ENCODE measurements at regions not wholly inside any gene's neighbourhood (a gene's known extent, or its start where the extent isn't known, plus 50 kb on each side); places are given as distances from the start of the nearest gene placed in this dataset.

DNA sequence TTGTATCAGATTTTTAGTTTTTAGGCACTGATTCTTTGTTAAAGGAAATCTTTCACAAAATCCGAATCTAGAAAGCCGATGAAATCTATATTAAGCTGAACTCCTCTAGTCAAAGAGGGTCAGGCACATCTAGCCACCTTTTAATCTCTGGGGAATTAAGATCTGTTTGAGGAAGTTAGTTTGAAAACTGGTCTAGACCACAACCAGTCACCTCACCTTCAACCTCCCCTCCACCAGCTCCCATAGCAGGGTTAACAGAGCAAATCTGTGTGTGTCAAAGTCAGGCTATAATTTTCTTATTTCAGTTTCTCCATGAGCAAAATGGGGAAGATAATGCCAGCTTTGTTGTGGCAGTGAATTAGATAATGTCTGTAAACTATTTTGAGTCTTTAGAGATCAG is 110.0 kb upstream of the IGFBP7 start:
- no peak for TF ChIP-seq ZFX (IDR thresholded peaks at IDR 0.05)
- TF ChIP-seq, protein P1, sequence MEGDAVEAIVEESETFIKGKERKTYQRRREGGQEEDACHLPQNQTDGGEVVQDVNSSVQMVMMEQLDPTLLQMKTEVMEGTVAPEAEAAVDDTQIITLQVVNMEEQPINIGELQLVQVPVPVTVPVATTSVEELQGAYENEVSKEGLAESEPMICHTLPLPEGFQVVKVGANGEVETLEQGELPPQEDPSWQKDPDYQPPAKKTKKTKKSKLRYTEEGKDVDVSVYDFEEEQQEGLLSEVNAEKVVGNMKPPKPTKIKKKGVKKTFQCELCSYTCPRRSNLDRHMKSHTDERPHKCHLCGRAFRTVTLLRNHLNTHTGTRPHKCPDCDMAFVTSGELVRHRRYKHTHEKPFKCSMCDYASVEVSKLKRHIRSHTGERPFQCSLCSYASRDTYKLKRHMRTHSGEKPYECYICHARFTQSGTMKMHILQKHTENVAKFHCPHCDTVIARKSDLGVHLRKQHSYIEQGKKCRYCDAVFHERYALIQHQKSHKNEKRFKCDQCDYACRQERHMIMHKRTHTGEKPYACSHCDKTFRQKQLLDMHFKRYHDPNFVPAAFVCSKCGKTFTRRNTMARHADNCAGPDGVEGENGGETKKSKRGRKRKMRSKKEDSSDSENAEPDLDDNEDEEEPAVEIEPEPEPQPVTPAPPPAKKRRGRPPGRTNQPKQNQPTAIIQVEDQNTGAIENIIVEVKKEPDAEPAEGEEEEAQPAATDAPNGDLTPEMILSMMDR (conservative IDR thresholded peaks at IDR 0.05), result no peak
- H3K27ac ChIP-seq, result no peak overlapping the region

DNA sequence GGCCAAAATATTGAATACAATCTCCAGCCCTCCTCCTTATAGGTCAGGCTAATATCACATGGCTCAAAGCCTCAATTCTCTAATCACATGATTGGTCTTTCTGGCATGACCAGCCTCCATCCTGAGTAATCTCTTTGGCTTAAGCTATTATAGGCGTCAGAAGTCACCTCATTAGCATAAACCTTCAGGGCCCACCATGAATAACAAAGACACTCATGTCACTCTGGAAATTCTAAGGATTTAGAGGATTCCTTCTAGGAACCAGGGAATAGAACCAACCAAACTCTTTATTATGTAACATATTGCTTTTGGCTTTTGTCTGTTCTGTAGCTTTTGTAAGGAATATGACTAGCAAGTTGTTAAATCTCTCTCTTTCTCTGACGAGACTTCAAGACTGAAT is 109.2 kb upstream of the IGFBP7 start:
- TF ChIP-seq, protein P1 (conservative IDR thresholded peaks at IDR 0.05), result no peak
- no peak for TF ChIP-seq ZFX (IDR thresholded peaks at IDR 0.05)
- no peak overlapping the region for H3K27ac ChIP-seq

DNA sequence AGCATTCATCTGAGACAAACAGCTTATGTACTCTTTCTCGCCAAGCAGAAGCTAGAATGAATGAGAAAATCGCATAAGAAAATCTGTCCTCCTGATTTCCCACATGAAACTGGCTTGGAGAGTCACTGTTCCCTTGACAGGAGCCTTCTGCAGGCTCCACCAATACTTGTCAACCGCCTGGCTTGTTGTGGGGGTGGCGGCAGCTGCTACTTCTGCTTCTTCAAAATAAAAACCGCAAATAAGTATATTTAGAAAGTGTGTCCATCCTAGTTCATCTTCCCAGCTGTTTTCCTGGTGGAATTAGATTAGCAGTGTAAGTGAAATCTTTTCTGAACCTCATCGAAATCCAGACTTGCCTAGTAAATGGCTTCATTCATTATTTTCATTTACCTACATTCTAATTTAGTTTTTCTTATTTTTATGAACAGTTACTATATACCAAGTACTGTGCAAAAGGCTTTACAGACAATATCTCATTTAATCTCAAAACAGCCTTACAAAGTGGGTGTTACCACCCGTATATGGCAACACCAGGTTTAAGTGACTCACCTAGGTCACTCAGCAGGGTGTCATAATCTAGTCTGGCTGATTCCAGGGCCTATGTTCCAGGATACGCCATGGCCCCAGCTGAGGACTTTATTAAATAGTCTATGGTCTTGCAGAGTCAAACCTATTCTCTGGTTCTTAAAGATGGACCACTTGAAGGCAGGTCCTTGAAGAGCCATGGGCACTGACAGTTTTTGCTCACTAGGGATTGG is 104.6 kb upstream of the IGFBP7 start:
- TF ChIP-seq, protein P1 (conservative IDR thresholded peaks at IDR 0.05), result no peak
- no peak for TF ChIP-seq ZFX (IDR thresholded peaks at IDR 0.05)

DNA sequence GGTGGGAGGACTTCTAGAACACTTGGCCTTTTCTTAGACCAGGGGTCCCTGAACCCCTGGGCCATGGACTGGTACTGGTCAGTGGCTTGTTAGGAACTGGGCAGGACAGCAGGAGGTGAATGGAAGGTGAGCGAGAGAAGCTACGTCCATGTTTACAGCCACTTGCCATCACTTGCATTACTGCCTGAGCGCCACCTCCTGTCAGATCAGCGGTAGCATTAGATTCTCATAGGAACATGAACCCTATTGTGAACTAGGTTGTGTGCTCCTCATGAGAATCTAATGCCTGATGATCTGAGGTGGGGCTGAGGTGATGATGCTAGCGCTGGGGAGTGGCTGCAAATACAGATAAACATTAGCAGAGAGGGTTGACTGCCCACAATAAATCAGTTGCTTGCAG is 100.9 kb upstream of the IGFBP7 start:
- no peak overlapping the region for H3K27ac ChIP-seq
- TF ChIP-seq, protein P1 (conservative IDR thresholded peaks at IDR 0.05), result 0 out of 2 replicates have a peak, but pooled peaks have one; percentile 8
- TF ChIP-seq ZFX (IDR thresholded peaks at IDR 0.05), result no peak

More for the DNA sequence above, 104.6 kb upstream of the IGFBP7 start:
- H3K27ac ChIP-seq, result no peak overlapping the region

DNA sequence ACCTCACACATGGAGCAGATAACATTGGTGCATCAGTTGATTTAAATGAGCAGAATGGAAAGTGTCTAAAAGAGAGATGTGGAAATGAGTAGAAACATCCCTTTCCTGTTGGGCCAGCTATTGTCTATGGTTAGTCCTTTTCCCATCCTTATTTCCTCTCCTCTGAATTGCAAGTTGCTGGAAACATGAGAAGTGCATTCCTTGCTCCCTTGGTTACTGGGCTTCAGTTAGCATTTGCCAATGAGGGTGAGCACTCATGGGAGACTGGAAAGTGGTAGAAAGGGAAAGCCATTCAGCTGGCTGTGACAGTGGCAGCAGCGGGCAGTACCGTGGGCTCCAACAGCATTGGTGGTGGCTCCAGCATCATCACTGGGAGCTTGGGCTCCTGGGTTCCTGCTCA is 96.0 kb upstream of the IGFBP7 start:
- TF ChIP-seq, protein P1 (conservative IDR thresholded peaks at IDR 0.05), result no peak
- H3K27ac ChIP-seq, result no peak overlapping the region

DNA sequence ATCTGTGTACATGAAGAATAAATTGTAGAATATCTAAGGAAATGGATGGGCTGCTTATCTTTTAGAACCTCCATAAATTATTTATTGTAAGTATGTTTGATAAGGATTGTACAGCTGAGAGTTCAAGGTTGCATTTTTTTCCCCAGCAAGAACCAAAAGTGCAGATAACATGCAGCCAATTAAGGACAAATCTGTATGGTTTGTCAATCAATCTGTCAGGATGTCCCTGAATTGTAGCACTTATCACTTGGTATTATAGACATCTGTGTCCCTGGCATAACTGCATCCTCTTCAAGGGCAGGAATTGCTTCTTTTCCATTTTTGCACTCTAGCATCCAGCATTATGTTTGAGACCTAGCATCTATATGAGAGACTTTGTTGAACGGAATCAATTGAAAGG is 95.4 kb upstream of the IGFBP7 start:
- H3K27ac ChIP-seq, result no peak overlapping the region
- TF ChIP-seq, protein P1 (conservative IDR thresholded peaks at IDR 0.05), result no peak
- no peak for TF ChIP-seq ZFX (IDR thresholded peaks at IDR 0.05)

DNA sequence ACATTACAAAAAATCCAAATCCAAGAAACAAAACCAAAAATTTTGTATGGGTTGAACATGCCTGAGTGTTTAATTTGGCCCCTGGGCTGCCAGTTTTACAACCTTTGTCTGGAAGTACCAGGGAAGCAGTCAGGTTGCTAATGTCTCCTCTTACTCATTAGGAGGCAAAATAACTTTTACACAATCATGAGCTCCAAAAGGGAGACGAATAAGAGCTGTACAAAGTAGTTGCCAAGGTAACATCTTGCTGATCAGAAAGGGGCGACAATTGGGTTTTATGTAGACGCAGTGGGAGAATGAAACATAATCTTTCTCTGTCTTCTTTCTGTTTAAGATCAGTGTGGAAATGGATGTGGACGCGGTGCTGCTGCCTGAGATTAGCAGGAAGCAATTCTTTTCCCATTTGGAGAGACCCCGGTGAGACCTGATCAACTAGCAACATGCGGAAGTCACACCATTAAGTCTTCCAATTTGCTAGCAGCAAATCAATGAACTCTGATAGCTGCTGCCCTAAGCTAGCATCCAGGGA is 90.7 kb upstream of the IGFBP7 start:
- H3K27ac ChIP-seq, result no peak overlapping the region
- no peak for TF ChIP-seq ZFX (IDR thresholded peaks at IDR 0.05)
- TF ChIP-seq, protein P1 (conservative IDR thresholded peaks at IDR 0.05), result no peak
